GM20000 (cell line): ENCODE measurements at regions not wholly inside any gene's neighbourhood (a gene's known extent, or its start where the extent isn't known, plus 50 kb on each side); places are given as distances from the start of the nearest gene placed in this dataset.
A peak's percentile ranks its signal among the peaks of the same experiment; 100 is the strongest.

Experiments used
- DNase-seq: peaks from one replicate; pipeline ENCODE4 v3.0.0; 2012; ENCODE audit warnings: low spot score
- TF ChIP-seq, protein P1 (sequence below): IDR thresholded peaks from 2 replicates; pipeline ENCODE4 v1.5.1; 2012; ENCODE audit warnings: mild to moderate bottlenecking, control low read depth; ENCODE audit errors: extremely low read depth, missing control alignments

GRCh38 chr2:65716698-65717097, 284.3 kb upstream of the SPRED2 start:
- TF ChIP-seq, protein P1, sequence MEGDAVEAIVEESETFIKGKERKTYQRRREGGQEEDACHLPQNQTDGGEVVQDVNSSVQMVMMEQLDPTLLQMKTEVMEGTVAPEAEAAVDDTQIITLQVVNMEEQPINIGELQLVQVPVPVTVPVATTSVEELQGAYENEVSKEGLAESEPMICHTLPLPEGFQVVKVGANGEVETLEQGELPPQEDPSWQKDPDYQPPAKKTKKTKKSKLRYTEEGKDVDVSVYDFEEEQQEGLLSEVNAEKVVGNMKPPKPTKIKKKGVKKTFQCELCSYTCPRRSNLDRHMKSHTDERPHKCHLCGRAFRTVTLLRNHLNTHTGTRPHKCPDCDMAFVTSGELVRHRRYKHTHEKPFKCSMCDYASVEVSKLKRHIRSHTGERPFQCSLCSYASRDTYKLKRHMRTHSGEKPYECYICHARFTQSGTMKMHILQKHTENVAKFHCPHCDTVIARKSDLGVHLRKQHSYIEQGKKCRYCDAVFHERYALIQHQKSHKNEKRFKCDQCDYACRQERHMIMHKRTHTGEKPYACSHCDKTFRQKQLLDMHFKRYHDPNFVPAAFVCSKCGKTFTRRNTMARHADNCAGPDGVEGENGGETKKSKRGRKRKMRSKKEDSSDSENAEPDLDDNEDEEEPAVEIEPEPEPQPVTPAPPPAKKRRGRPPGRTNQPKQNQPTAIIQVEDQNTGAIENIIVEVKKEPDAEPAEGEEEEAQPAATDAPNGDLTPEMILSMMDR = no peak
- DNase-seq = no peak

- TF ChIP-seq, protein P1 = no peak
Measured at GRCh38 chr2:65715323-65715722, 282.9 kb upstream of the SPRED2 start.

DNA sequence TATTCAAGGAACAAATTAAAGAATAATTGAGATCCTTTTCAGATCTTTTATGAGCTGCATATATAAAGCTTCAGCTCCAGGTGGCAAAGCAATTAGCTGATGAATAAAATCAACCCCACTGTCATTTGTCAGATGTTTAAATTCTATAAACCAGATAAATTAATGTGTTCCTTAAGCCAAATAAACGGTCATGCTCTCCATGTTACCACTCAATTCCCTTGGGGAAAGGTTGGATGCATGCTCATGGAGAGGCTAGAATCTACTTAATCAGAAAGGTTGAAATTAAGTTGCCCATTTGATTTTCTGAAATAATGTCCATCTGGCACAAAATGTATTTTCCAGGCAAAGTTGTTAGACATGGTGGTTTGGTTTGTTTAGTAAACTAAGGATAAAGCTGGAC, 282.5 kb upstream of the SPRED2 start:
- TF ChIP-seq, protein P1 = no peak
- no peak for DNase-seq

More at GRCh38 chr2:65715323-65715722, 282.9 kb upstream of the SPRED2 start:
- no peak for DNase-seq

- DNase-seq = no peak
- TF ChIP-seq, protein P1 = no peak
Measured at GRCh38 chr2:65711863-65712262, 279.5 kb upstream of the SPRED2 start.

- peak; percentile 25 for DNase-seq
Measured at GRCh38 chr2:65710779-65711295, 278.4 kb upstream of the SPRED2 start.

GRCh38 chr2:65710356-65710755, 278.0 kb upstream of the SPRED2 start:
- DNase-seq = no peak
- TF ChIP-seq, protein P1 = no peak

More at GRCh38 chr2:65710779-65711295, 278.4 kb upstream of the SPRED2 start:
- TF ChIP-seq, protein P1 = no peak

DNA sequence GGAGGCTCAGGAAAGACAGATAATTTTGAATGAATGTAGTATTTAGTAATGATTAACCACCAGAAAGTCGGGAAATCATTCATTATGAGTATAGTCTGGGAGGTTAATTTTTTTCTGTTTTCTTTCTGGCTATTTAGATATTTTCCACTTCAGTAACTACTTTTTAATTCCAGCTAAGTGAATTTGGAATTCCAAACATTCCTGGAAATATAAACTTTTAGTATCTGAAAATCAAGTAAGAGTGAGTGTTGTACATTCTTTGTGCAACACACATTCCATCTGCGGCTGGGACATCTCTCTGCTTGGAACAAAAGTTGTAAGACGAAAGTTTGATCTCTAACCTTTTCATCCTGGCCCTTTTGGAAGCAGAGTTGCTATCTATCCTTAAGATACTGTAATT, 275.7 kb upstream of the SPRED2 start:
- TF ChIP-seq, protein P1 = no peak
- DNase-seq = no peak
